ENCODE measurements at regions not wholly inside any gene's neighbourhood (a gene's known extent, or its start where the extent isn't known, plus 50 kb on each side); places are given as distances from the start of the nearest gene placed in this dataset.

DNA sequence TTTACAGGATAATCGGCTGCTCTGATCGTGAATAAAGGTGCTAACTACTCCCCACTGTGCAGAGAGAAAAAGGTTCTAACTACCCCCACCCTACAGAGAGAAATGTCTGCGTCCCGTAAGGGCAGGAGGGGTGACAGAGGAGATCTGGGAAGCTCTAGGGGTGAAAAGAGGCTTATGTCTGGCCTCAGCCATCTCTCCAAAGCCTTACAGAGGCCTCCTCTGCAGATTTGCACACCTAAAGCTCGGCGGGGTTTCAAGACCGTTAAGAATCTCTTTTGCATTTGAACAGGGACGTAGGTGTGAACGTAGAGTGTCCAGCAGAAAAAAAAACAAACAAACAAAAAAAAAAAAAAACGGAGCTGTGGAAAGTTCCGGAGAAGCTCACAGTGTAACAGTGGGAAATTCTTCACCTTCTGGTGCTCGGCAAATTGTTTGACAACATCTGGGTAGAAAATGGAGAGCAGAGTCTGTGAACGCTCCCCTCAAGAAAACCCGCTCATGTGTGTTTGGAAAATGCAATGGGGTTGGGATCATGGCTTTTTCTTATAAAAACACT, 161.0 kb downstream of the SHOX start:
- no peak for TF ChIP-seq CTCF (conservative IDR thresholded peaks at IDR 0.05; ENCODE audit: low read depth, low read length)
- TF ChIP-seq CHD1 (IDR thresholded peaks at IDR 0.05; ENCODE audit: low read depth, low read length), result no peak
- no peak for TF ChIP-seq MAZ (IDR thresholded peaks at IDR 0.05; ENCODE audit: borderline replicate concordance, low read depth, low read length)
- no peak for TF ChIP-seq SMC3 (IDR thresholded peaks at IDR 0.05; ENCODE audit: low read depth, low read length)
- no peak for TF ChIP-seq CEBPB (IDR thresholded peaks at IDR 0.05; ENCODE audit: low read depth, low read length)
- TF ChIP-seq ELK1 (IDR thresholded peaks at IDR 0.05; ENCODE audit: borderline replicate concordance, low read depth, low read length), result no peak
- no peak for TF ChIP-seq RAD21 (IDR thresholded peaks at IDR 0.05; ENCODE audit: low read length)
- TF ChIP-seq POLR2A (IDR thresholded peaks at IDR 0.05; ENCODE audit: low read depth, low read length), result no peak
- no peak for TF ChIP-seq RCOR1 (IDR thresholded peaks at IDR 0.05; ENCODE audit: insufficient replicate concordance, low read length)
- TF ChIP-seq, protein P1, sequence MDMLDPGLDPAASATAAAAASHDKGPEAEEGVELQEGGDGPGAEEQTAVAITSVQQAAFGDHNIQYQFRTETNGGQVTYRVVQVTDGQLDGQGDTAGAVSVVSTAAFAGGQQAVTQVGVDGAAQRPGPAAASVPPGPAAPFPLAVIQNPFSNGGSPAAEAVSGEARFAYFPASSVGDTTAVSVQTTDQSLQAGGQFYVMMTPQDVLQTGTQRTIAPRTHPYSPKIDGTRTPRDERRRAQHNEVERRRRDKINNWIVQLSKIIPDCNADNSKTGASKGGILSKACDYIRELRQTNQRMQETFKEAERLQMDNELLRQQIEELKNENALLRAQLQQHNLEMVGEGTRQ (IDR thresholded peaks at IDR 0.05; ENCODE audit: low read depth, low read length), result no peak
- TF ChIP-seq MAFK (IDR thresholded peaks at IDR 0.05; ENCODE audit: low read depth, low read length), result no peak
- no peak for TF ChIP-seq FOS (IDR thresholded peaks at IDR 0.05; ENCODE audit: low read depth, low read length)
- no peak for TF ChIP-seq BHLHE40 (IDR thresholded peaks at IDR 0.05; ENCODE audit: low read depth, low read length)
- no peak for TF ChIP-seq RFX5 (IDR thresholded peaks at IDR 0.05; ENCODE audit: low read depth, low read length)
